Stimulated activated CD4-positive, alpha-beta T cell treated with anti-CD3 and anti-CD28 coated beads, TNF-alpha, amount 100 ng/mL, for 48 hours (primary cell): ENCODE measurements at regions not wholly inside any gene's neighbourhood (a gene's known extent, or its start where the extent isn't known, plus 50 kb on each side); places are given as distances from the start of the nearest gene placed in this dataset.

ENCODE experiments used
- DNase-seq, 3 donors: peaks; one replicate each; pipeline ENCODE4 v3.0.0-alpha.2; 2020; ENCODE audit warnings: low read depth in 3 of 3

DNA sequence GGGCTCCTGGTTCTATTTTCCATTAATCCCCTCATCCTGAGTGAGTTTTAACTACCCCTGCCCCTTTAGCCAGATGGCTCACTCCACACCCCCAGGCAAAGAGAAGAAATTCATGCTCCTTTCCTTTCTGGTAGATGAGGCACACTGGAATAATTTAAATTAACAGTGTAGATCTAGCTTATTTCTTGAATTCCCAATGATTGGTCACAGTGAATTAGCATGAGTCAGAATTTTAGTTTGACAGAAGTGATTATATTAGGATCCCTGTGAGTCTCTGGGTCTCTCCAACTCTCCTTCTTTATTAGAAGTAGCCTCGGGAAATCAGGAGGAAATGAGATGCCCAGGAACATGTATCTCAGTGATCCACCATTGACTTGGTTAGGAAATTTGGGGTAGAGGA is 103.1 kb upstream of the KAZN start:
- DNase-seq, result no peak

DNA sequence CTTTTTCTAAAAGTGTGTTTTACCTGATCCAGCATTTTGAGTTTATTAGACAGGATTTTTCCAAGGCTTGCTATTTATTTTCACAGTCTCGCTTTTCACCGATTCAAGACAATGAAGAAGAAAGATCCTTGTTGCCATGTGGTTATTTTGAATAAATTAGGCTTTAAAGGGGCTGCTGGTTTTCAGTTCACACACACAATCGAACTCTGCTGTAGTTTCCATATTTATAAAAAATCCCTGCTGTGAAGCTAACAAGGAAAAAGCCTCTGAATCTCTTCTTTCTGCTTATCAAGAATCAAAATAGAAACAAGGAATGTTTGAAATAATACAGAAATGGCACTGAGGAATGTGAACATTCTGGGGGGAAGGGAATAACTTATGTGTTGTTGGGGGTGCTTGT is 102.5 kb upstream of the KAZN start:
- no peak for DNase-seq

DNA sequence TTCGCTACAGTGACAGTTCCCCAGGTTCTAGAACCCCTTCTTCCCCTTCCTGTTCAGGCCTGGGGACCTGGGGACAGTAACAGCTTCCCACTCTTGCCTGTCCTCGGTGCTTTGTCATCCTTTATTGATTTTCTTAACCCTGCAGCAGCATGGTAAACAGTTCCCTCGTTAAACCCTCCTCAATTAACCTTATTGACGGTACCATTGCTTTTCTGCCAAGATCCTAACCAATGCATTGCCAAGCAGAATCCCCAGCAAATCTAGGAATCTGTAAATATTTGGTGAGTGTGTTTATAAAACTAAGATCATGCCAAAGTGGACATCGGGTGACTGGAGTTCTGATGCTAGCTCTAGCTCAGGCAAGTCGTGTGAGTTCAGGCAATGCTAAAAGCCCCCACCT is 99.6 kb upstream of the KAZN start:
- no peak for DNase-seq

DNA sequence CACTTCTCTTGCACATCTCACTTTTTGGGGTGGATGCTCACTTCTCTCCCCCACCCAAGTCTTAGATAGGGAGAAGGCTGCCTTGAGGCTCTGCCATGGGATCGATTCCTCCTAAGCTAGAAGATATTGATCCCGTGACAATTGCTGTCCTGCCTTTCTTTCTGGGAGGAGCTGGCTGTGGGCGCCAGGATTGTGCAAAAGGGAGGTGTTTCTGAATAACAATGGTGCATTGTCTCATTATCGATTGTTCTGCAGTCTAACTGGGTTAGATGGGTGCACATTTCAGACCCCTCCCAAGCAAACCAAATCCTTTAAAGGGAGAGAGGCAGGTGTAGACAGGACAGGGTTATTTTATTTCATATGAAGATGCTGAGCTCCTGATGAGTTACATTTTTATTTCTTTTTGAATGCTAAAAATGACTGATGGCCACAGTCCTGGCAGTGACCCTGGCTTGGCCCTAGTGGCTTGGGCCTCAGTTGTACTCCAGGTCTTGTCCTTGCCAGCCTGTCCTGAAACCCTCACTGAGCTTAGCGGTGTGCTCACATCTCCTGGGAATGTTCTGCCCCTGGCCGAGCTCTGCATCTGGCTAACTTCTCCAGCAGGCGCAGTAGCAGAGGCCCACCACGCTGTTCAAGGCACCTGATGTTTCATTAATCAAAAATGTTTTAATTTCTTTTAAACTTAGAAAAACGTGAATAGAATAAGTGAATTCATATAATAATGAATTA is 99.0 kb upstream of the KAZN start:
- DNase-seq, result no peak

DNA sequence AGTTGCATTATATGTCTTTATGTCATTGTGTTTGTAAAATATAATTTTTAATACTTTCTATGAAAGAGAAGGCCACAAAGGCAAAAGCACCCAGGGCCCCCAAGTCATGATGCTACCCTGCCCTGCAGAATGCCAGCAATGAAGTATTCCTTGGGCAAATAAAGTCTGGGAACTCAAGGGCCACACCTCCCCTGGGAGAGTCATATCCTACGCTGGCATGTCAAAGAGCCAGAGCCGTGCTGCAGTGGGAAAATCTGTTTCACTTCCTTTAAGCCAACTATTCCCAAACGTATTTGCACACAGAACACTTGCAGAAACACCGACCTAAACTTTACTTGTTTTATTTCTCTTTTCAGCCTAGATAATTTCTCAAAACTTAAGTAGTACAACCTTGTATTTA is 98.4 kb upstream of the KAZN start:
- no peak for DNase-seq

DNA sequence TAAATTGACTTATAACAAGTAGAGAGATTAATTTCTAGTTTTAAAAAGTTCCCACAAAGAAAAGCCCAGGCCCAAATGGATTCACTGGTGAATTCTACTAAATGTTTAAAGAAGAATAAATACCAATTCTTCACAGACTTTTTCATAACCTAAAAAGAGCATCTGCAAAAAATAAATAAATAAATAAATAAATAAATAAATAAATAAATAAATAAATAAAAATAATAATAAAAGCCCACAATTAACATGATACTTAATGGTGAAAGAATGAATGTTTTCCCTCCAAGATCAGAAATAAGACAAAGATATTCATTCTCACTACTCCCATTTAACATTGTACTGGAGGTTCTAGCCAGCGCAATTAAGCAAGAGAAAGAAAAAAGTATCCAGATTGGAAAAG is 97.6 kb upstream of the KAZN start:
- no peak for DNase-seq

DNA sequence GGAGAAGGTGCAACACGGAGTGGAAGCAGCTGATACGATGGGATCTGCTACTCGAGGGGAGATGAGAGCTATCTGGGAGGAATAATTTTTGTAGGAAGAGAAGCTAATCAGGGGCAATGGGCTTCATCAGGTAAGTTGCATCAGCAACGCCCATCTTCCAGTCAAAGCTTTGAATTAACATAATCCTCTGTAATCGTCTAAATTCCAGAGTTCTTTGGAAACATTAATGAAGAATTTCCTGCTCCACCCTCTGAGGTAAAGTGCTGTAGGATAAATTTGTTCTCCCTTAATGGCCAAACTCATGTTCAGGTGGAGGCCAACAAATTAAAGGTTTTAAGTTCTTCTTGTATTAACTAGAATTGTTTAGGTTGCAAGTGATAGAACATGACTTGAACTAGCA is 94.0 kb upstream of the KAZN start:
- DNase-seq, result no peak

DNA sequence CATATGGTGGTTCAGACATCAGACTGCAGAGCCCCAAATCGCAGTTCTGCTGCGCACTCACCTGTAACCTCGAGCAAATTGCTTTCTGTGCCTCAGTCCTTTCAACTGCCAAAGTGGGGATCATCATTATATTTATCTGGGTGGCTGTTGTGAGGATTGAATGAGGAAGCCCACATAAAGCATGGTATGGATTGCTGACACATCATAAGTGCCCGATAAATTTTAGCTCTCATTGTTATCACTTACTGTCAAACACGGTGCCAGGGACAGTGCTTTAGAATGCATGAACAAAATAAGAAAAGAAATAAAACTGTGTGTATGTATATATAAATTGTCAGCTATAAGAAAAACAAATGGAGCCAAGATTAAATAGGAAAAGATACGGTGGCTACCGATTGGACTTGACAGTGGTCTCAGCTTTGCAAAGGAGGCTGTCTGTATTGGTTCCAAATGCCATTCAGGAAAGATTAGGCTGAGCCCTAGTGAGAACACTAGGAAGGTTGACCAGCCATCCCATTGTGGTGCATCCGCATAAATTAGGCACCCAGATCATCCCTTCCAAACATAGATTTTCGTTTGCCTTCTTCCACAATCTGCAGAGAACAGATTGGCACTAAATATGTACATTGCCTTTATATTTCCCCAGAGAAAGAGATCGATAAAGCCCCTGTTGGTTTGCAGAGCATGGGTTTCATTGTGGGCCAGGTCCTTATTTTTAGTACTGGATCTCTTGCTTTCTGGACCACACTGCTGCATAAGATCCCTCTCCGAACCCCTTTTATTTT is 91.8 kb upstream of the KAZN start:
- no peak for DNase-seq

DNA sequence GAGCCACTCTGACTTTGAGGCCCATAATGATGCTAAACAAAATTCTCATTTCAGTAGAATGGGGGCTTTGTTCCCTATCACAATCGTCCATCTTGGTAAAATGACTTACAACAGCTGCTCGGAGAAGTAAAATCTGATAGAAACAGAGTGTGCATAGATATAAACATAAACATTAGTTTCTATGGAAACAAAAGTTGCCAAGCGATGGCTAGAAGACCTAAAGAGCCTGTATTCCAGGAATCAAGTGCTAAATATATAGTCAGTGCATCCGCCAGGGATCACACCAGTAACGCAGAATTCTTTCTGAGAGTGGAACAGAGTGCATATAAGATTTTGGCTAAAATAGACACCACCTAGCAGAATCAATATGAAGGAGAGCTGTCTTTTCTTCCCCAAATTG is 91.2 kb upstream of the KAZN start:
- no peak for DNase-seq

DNA sequence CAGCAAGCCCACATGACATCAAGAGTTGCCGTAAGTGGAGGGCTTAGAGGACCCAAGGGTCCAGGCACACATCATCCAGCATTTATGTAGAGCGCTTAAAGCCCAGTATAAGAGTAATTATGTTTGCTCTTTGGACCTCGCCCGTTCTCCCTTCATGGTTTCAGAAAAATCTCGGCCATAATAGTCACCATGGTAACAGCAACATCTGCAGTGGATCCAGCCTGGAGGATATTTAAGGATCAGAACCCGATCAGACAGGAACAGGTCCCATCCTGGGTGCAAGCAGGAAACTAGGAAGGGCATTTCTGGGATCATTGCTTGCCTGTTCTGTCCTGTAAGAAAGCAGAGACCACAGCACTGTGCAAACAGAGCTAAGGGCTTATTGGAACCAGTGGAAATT is 89.9 kb upstream of the KAZN start:
- no peak for DNase-seq

DNA sequence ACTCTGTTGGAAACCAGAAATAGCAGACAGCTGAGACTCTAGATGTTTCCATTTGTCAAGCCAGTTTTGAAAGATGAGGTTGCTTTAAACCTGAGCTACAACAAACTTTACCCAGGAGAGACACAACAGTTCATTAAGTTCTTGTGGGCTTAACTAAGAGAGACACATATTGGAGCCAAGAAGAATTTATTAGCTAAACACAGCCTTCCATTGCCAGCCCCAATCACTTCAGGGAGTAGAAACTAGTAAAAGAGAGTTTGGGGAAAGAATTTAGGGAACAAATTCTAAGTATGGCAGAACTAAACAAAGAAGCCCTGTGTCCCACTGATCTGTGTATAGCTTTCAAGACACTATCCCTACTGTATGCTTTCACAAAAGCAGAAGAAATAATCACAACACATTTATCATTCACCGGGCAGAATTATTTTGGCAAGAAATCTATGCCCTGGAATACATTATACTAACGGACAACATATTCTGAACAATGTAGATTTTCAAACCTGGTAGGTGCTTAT is 87.3 kb upstream of the KAZN start:
- DNase-seq, result no peak

DNA sequence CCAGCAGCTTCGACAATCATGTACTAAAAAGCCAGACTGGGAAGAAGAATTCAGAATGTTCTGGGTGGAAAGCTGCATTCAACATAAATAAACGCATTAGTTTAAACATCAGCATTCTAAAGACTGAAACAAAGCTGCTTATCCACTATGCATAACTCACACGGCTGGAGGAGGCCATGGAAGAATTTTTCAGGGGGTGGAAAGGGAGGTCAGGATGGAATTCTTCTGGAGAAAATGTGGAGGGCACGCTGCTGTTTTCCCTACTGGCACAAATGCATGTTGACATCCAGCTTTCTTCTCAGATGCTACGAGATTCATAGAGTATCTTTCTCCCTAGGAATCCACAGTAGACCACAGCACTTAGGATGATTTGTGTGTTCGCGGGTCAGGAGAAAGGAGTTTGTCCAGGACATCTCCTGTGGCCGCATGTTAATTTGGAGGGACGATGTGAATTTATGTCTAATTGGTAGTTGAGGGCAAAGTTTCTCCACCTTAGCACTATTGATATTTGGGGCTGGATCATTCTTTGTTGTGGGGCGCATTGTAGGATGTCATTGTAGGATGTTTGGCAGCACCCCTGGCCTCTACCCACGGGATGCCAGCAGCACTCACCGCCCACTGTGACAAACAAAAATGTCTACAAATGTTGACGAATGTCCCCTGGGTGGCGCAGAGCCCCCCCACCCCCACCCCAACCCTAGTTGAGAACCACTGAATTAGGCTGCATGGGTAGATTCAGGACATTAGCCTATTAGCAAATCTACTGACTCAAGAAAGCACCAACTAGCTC is 86.5 kb upstream of the KAZN start:
- DNase-seq, result no peak

DNA sequence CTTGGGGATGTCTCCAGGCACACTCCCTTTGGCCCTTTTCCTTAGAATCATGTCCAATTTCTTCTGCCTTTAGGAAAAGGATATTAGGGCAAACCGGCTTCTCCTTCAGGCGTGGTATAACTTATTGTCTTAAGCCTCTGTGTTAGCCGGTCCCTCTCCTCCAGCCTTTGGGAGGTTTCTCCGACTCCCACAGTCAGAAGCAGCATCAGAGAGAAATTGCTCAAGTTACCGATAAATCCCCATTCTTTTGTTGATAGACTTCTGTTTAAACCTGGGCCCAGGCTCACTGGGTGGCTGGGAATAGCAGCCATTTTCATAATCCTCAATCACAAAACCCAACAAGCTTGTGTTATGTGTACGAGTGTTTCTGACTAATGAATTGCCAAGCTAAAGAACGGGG is 85.4 kb upstream of the KAZN start:
- DNase-seq, result no peak

DNA sequence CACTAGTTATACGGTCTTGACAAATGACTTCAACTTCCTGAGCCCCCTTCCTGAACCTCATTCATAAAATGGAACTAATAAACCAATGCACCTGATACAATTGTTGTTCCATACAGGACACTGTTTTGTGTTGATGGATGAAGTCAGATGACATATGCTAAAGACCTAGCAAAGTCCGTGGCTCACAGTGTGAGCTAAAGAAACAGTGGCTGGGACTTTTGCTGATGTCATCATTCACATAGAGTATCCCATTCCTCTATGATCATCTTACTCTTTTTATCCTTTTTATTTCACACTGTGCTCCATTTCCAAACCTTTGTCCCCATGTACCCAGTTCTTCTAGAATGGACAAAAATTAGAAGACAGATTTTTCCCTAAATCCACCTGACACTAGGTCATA is 83.7 kb upstream of the KAZN start:
- DNase-seq, result no peak

DNA sequence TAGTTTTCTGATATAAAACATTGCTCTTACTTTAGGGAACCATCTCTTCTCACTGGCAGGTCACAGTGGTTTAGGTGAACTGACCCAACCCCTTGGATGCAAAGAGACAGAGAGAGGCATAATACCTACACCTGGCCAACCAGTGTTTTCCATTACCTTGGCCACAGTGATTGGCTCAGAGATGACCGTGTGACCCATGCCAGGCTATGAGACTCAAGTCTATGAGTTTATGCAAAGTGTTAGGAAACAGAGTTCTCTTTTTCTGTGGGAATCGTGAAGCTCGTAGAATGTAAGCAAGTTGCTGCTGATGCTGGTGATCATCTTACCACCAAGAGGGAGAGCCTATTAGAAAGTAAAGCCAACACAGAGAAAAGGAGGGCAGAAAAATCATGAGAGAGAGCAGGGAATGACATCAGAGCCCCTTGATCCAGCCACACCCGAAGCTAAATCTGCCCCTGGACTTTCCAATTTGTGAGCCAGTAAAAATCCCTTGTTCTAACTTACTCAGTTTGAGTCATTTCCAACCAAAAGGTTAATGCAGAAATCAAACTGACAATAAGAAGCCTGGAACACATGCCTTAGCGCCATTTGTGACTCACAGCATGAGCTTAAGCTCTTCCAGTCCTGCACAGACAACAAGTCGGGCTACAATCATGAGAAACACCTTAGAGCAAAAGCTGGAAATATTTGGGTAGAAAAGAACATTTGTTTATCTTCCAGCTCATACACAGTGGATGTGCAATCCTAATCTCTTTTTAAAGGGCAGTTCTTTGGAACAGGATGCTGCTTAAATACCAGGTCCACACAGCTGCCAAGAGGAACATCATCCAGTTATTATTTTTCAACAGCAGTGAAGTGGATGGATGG is 81.3 kb upstream of the KAZN start:
- no peak for DNase-seq

DNA sequence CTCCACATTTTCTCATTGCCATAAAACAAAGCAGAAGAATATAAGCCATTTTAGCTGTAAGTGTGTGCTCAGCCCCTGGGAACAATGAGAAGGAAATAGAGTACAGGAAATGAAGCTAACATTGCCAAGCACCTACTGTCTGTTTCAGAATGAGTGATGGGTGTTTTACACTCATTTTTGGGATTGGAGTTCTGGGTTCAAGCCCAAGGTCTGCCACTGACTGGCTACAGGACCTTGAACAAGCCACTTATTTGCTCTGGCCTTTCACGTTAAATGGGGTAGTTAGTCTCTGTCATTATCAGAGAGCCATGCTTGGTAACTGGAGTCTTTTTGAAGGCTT is 80.7 kb upstream of the KAZN start:
- no peak for DNase-seq

DNA sequence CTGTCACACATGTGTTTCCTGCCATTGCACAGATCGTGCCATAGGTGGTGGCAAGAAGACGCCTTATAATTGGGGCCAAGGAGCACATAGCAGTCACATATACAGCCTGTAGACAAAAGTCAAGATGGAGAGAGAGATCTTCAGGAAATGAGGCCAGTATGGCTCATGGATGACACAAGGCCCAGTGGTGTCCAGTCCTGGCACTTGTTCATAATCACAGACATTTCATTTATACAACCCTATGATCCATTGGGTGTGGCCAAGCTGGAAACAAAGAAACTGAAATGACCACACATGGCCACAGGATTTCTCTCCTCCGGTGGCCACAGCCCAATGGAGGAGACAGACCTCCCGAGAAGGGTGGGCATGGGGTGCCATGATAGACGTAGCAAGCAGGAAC is 78.5 kb upstream of the KAZN start:
- no peak for DNase-seq

DNA sequence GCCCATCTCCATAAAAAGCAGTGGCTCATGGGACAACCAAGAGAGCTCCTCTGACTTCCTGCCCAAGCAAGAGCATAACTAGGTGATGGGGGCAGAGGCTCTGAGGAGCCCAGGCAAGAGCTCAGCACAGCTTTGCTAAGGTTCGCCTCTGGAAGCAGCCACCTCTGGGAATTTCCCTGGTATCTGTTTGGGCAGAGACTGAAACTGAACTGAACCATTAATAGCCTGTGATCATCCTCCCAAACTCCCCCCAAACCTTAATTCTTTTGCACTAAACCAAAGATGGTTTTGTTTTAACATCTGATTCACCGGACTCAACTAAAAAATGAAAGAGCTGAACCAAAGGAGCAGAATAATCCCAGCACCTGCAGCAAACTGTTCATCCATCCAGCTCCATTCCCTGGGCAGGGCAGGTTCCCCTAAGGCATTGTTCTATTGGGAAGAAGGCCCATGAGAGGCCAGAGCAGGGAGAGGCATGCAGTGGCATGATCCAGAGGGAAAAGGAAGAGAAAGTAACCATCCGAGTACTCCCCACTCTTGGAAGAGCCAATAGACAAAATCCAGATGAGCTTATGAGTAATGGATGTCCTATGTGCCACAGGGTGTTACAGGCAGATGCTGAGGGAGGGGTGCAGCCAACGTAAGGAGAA is 77.8 kb upstream of the KAZN start:
- no peak for DNase-seq

DNA sequence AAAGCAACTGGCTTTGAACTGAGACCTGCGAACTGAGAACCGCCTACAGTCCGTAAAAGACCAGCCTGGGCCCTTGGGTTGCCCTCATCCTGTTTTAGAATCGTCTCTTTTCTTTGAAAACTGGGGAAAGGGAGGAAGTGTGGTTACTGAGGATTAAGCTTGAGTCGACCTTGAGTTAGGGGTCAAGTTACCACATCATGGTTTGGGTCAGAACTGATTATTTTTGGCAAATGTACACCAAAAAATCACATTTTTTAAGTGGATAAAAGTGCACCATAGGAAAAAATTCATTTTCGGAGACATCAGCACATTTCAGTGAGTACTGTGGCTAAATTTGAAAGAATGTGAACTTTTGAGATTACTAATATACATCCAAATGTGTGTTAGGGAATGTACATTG is 76.9 kb upstream of the KAZN start:
- DNase-seq, result no peak

DNA sequence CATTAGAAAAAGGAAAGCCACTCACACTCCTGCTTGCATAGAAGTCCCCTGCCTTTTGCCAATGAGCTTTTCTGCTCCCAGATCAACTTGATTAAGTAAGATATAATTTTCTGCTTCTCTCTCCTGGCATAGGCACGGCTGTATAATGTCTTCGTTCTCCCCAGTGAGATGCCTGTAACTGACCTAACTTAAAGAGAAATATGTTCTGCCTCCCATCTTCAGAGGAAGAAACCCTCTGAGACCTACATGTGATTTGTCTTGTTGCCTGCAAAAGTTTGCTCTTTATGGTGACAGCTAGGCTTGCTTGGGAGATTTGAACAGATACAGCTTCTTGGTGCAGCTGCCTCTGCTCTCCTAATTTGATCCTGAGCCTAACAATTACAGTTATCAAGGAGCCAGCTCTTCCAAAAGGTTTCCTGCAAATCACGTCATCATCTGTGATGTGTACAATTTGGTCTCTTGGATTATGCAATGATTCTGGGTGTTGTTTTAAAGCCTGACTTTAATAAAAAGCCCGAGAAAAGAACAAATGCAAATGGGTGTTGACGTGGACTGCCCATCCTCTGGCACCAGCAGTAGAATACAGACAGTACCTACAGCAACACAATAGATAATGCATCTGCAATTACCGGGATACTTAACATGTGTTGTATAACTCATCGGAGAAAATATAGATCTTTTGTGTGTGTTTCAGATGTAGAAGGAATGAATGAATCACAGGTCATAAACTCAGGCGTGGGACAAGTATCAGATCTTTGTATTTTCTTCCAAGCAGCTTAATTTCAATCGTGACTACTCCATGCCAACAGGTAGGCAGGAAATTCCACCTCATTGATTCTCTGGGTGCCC is 76.2 kb upstream of the KAZN start:
- no peak for DNase-seq

DNA sequence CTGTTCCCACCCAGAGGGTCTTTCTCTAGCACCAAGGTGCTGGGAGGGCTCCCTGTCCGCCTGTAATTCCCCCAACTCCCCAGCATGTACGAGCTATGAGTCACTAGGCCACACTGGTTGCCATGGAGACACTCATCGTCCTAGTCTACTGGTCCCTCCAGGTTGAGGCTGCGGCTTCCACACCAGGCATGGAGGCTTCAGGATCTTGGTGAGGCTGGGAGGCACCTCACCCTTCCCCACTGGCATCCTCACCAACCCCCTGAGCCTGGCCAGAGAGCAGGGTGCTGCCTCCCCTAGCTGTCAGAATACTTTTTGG is 75.6 kb upstream of the KAZN start:
- DNase-seq, result no peak
